A172 (cell line): ENCODE measurements at regions not wholly inside any gene's neighbourhood (a gene's known extent, or its start where the extent isn't known, plus 50 kb on each side); places are given as distances from the start of the nearest gene placed in this dataset.

ENCODE experiments used
- DNase-seq: peaks from one replicate; pipeline ENCODE4 v3.0.0-alpha.2; 2015; ENCODE audit warnings: low spot score

DNA sequence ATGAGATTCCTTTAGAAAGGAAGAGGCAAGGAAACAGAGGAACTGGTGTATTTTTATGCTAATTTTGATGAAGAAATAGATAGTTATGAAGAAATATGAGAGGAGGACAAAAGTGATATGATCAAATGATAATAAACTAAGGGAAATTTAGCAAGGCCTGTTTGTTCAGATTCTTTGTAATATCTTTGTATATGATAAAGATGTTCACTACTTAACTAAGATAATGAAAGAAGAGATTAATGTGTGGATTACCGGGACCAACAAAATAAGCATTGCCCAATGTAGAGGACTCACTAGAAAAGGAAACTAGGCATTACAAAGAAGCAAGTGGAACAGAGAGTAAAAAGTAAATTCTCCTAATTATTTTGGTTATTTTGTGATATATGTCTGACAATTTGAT, 99.0 kb upstream of the FIGN start:
- no peak for DNase-seq

GRCh38 chr2:163834221-163834620, 98.4 kb upstream of the FIGN start:
- DNase-seq: no peak

- no peak for DNase-seq
Measured at GRCh38 chr2:163828771-163829170, 93.0 kb upstream of the FIGN start.

- no peak for DNase-seq
Measured at GRCh38 chr2:163822033-163822432, 86.2 kb upstream of the FIGN start.

DNA sequence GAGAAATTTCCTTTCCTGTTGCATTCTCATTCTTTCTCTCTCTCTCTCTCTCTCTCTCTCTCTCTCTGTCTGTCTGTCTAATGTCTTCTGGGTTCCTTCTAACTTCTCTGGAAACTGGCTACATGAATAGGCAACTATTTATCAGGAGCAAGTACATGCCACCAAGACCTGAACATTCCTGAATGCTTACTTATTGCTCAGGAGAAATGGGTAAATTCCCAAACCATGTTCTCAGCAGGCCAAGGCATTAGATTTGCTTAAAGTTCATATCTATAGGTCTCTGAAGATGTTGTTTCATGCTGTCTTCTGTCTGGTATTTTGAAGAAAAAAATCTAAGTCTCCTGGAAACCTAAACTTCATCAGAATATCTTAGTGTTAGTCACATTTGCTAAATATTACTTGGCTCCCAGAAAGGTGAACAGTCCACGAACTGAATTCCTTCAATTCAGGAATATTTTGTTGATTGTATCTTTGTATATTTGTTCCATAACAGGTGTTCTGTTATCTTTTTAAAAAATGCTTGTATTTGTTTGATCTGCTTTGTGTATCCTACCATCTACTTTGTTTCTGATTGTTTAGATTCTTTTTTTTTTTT, 77.2 kb upstream of the FIGN start:
- no peak for DNase-seq

DNA sequence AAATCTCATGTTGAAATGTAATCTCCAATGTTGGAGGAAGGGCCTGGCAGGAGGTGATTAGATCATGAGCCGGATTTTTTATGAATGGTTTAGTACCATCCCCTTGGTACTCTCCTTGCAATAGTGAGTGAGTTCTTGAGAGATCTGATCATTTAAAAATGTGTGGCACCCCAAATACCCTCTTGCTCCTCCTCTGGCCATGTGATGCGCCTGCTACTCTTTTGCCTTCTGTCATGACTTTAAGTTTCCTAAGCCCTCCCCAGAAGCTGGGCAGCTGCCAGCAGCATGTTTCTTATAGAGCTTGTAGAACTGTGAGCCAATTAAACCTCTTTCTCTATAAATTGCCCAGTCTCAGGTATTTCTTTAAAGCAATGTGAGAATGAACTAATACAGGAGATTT, 72.6 kb upstream of the FIGN start:
- no peak for DNase-seq

GRCh38 chr2:163802284-163802683, 66.5 kb upstream of the FIGN start:
- DNase-seq: no peak

DNA sequence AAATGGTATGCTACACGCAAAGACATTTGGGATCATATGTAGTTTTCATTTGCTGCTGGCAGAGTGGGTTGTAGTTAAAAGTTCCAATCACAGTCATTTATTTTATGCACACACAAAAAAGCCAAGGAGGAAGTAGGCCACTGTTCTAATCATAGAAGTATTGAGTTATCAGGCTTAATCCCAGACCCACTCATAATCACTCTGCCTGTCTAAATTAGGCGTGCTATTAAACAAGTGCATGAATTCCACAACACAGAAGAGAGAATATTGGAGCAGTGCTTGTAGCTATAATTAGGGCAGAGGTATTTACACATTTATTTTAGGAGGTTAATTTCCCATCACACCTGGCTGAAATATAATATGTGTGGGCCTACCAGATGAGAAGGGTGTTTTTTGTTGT, 65.7 kb upstream of the FIGN start:
- DNase-seq: no peak

GRCh38 chr2:163800951-163801381, 65.2 kb upstream of the FIGN start:
- DNase-seq: peak; percentile 76

DNA sequence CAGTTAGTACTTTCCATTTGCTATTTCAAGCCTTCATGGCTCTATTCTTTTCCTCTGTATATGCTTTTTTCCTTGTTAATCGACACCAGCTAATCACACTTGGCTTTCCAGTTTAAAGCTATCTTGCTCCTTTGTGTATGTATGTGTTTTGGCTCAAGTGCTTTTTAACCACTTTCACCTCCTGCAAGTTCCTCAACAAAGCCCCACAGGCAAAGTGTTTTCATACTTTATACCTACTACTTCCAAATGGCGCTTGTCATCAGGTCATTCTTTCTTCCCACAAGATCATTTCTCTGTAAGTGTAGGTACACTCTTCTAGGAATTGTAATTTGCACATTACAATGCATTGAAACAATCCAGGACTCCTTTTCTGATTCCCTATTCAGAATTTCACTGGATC, 64.0 kb upstream of the FIGN start:
- no peak for DNase-seq

- no peak for DNase-seq
Measured at GRCh38 chr2:163794635-163795034, 58.8 kb upstream of the FIGN start.
